GM23338 (cell line): ENCODE measurements at regions not wholly inside any gene's neighbourhood (a gene's known extent, or its start where the extent isn't known, plus 50 kb on each side); places are given as distances from the start of the nearest gene placed in this dataset.

Experiments
- ATAC-seq: fragments of 200-7000 bp; cut with Tn5 transposase; 3 replicates; pipeline ENCODE4 v1.9.1; 2020
- DNase-seq: peaks from one replicate; pipeline ENCODE4 v3.0.0-alpha.2; 2015; ENCODE audit warnings: low spot score
- H2AFZ ChIP-seq: fragments of 200-600 bp; sonication (generic); 2 replicates; pipeline ENCODE4 v1.8.0; 2016; ENCODE audit warnings: antibody characterized with exemption, mild to moderate bottlenecking, moderate library complexity
- H3F3A ChIP-seq: fragments of 200-600 bp; sonication (generic); replicated peaks from 2 replicates; pipeline ENCODE4 v1.8.0; 2017; ENCODE audit warnings: antibody characterized with exemption, mixed run types, low read depth
- H3K27ac ChIP-seq: fragments of 200-600 bp; sonication (generic); 2 replicates; pipeline ENCODE4 v1.6.1; 2016; ENCODE audit warnings: low read depth
- H3K27me3 ChIP-seq: fragments of 200-600 bp; sonication (generic); 2 replicates; pipeline ENCODE4 v1.8.0; 2016; ENCODE audit warnings: mild to moderate bottlenecking, mixed run types, moderate library complexity; ENCODE audit not compliant: insufficient read depth
- H3K36me3 ChIP-seq: fragments of 200-600 bp; sonication (generic); 2 replicates; pipeline ENCODE4 v1.8.0; 2016; ENCODE audit warnings: mild to moderate bottlenecking; ENCODE audit not compliant: insufficient read depth
- H3K4me1 ChIP-seq: fragments of 200-600 bp; sonication (generic); 2 replicates; pipeline ENCODE4 v1.8.0; 2016; ENCODE audit warnings: mild to moderate bottlenecking, moderate library complexity; ENCODE audit not compliant: insufficient read depth
- H3K4me2 ChIP-seq: fragments of 200-600 bp; sonication (generic); 2 replicates; pipeline ENCODE4 v1.7.1; 2017; ENCODE audit warnings: mixed run types
- H3K4me3 ChIP-seq: fragments of 200-600 bp; sonication (generic); 2 replicates; pipeline ENCODE4 v1.6.1; 2016; ENCODE audit warnings: mixed run types
- H3K79me2 ChIP-seq: fragments of 200-600 bp; sonication (generic); replicated peaks from 2 replicates; pipeline ENCODE4 v1.8.0; 2017; ENCODE audit warnings: mild to moderate bottlenecking; ENCODE audit not compliant: insufficient read depth
- H3K9me2 ChIP-seq: fragments of 200-600 bp; sonication (generic); 2 replicates; pipeline ENCODE4 v1.8.0; 2017; ENCODE audit not compliant: insufficient read depth
- H4K20me1 ChIP-seq: fragments of 200-600 bp; sonication (generic); replicated peaks from 2 replicates; pipeline ENCODE4 v1.8.0; 2017; ENCODE audit warnings: mild to moderate bottlenecking; ENCODE audit not compliant: insufficient read depth
- H3K27ac Mint-ChIP-seq: 2 replicates; pipeline ENCODE4 v1.8.0; 2020; ENCODE audit warnings: inconsistent platforms, mild to moderate bottlenecking, moderate library complexity, mixed read lengths
- H3K27me3 Mint-ChIP-seq: 3 replicates; pipeline ENCODE4 v1.8.0; 2022; ENCODE audit warnings: low read depth, mild to moderate bottlenecking, moderate library complexity, mixed read lengths, inconsistent platforms; ENCODE audit not compliant: insufficient read depth, poor library complexity
- H3K36me3 Mint-ChIP-seq: 3 replicates; pipeline ENCODE4 v1.8.0; 2021; ENCODE audit warnings: low read depth, mild to moderate bottlenecking, inconsistent platforms, moderate library complexity, mixed read lengths
- H3K4me1 Mint-ChIP-seq: 3 replicates; pipeline ENCODE4 v1.8.0; 2020; ENCODE audit warnings: mild to moderate bottlenecking, inconsistent platforms, mixed read lengths
- H3K4me3 Mint-ChIP-seq: 3 replicates; pipeline ENCODE4 v1.8.0; 2021; ENCODE audit warnings: moderate library complexity, mild to moderate bottlenecking, inconsistent platforms, mixed read lengths
- H3K9me3 Mint-ChIP-seq: 3 replicates; pipeline ENCODE4 v1.8.0; 2020; ENCODE audit warnings: moderate library complexity, mild to moderate bottlenecking, inconsistent platforms, mixed read lengths
- CREB1 ChIP-seq: fragments of 250-450 bp; sonication (Bioruptor Pico); IDR thresholded peaks from 2 replicates; pipeline ENCODE4 v1.5.0; 2020; ENCODE audit warnings: low read depth, mild to moderate bottlenecking, moderate library complexity
- CTCF ChIP-seq, 2 experiments: fragments of 200-600 bp in 1 of 2; sonication (generic) in 1 of 2; conservative IDR thresholded peaks; 2 replicates each; pipeline versions ENCODE4 v1.5.1 to v1.6.1; 2016 to 2017; ENCODE audit warnings: antibody characterized with exemption in 2 of 2, low read depth in 2 of 2, mild to moderate bottlenecking in 2 of 2, moderate library complexity in 1 of 2
- ETS1 ChIP-seq: IDR thresholded peaks from 2 replicates; pipeline ENCODE4 v1.6.1; 2016; ENCODE audit warnings: antibody characterized with exemption
- EZH2 ChIP-seq: fragments of 200-600 bp; sonication (generic); IDR thresholded peaks from one replicate; pipeline ENCODE4 v1.8.0; 2017; ENCODE audit warnings: antibody characterized with exemption, mild to moderate bottlenecking, low read depth; ENCODE audit not compliant: unreplicated experiment
- EZH2phosphoT487 ChIP-seq: fragments of 200-600 bp; sonication (generic); IDR thresholded peaks from one replicate; pipeline ENCODE4 v1.8.1; 2018; ENCODE audit warnings: antibody characterized with exemption; ENCODE audit not compliant: unreplicated experiment
- JUNB ChIP-seq: IDR thresholded peaks from one replicate; pipeline ENCODE4 v1.6.1; 2016; ENCODE audit warnings: antibody characterized with exemption; ENCODE audit not compliant: unreplicated experiment
- NANOG ChIP-seq: IDR thresholded peaks from 2 replicates; pipeline ENCODE4 v1.6.1; 2016; ENCODE audit warnings: antibody characterized with exemption, borderline replicate concordance
- POLR2AphosphoS5 ChIP-seq: IDR thresholded peaks from 2 replicates; pipeline ENCODE4 v1.6.1; 2016; ENCODE audit warnings: antibody characterized with exemption, low read depth
- REST ChIP-seq: IDR thresholded peaks from one replicate; pipeline ENCODE4 v1.6.1; 2018; ENCODE audit warnings: antibody characterized with exemption; ENCODE audit not compliant: unreplicated experiment
- STAT1 ChIP-seq: IDR thresholded peaks from one replicate; pipeline ENCODE4 v1.6.1; 2016; ENCODE audit warnings: antibody characterized with exemption; ENCODE audit not compliant: unreplicated experiment
- ZNF114 ChIP-seq: fragments of 250-450 bp; sonication (Bioruptor Pico); IDR thresholded peaks from 2 replicates; pipeline ENCODE4 v1.5.0; 2020; ENCODE audit warnings: mild to moderate bottlenecking, moderate library complexity
- ZNF331 ChIP-seq: fragments of 250-450 bp; sonication (Bioruptor Pico); IDR thresholded peaks from 2 replicates; pipeline ENCODE4 v1.5.0; 2020; ENCODE audit warnings: low read depth, mild to moderate bottlenecking, moderate library complexity
- ZNF462 ChIP-seq: fragments of 250-450 bp; sonication (Bioruptor Pico); IDR thresholded peaks from 2 replicates; pipeline ENCODE4 v1.5.0; 2020; ENCODE audit warnings: mild to moderate bottlenecking, moderate library complexity

GRCh38 chr7:10596827-10597226 is 376.8 kb upstream of the PHF14 start:
- H4K20me1 ChIP-seq, result no peaks in the 10 kb centered on the region
- no peaks in the 10 kb centered on the region for H3K27me3 ChIP-seq
- H3K4me3 Mint-ChIP-seq, result no peak overlapping the region
- H3K36me3 ChIP-seq, result no peaks in the 10 kb centered on the region
- H3K4me2 ChIP-seq, result no peak overlapping the region
- H3K36me3 Mint-ChIP-seq, result no peaks in the 10 kb centered on the region
- no peaks in the 10 kb centered on the region for H3K9me3 Mint-ChIP-seq
- H3K9me2 ChIP-seq, result no peaks in the 10 kb centered on the region
- H3K4me3 ChIP-seq, result no peak overlapping the region
- no peaks in the 10 kb centered on the region for H3F3A ChIP-seq
- H3K27ac Mint-ChIP-seq, result no peak overlapping the region
- no peak for TF ChIP-seq POLR2AphosphoS5
- TF ChIP-seq ZNF331 (CRISPR knock-in tag), result no peak
- TF ChIP-seq ZNF114, result no peak
- TF ChIP-seq JUNB, result no peak
- TF ChIP-seq ETS1, result no peak
- TF ChIP-seq CTCF (conservative IDR thresholded peaks at IDR 0.05; ENCODE audit: low read depth in 2 of 2), result no peak
- TF ChIP-seq STAT1, result no peak
- no peak for TF ChIP-seq EZH2
- no peak for TF ChIP-seq EZH2phosphoT487
- no peak for TF ChIP-seq CREB1 (CRISPR knock-in tag)
- TF ChIP-seq REST, result no peak
- no peak for TF ChIP-seq NANOG
- TF ChIP-seq ZNF462 (CRISPR knock-in tag), result no peak
- no peaks in the 10 kb centered on the region for H3K4me1 Mint-ChIP-seq
- no peak overlapping the region for H3K27ac ChIP-seq
- H2AFZ ChIP-seq, result no peak overlapping the region
- ATAC-seq (no peak), DNase-seq (no peak)
- no peaks in the 10 kb centered on the region for H3K27me3 Mint-ChIP-seq
- H3K4me1 ChIP-seq, result no peaks in the 10 kb centered on the region
- H3K79me2 ChIP-seq, result no peaks in the 10 kb centered on the region
